ENCODE measurements at regions not wholly inside any gene's neighbourhood (a gene's known extent, or its start where the extent isn't known, plus 50 kb on each side); places are given as distances from the start of the nearest gene placed in this dataset.

DNA sequence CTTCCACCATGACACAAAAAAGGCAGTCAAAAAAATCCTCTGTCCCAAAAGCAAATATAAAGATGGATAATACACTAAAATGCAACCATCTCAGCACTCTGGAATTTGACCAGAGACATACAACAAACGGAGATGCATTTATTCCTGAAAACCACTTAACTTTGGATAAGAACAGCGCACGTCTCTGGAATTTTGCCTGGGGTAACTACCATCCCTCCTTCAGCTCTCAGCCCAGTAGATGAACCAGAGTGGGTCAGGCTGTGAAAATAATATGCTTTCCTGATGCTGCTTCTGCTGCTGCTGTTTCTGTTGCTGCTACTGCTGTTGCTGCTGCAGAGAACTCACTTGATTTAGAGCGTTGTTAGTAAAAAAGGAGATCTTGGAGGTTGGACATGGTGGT, 133.8 kb upstream of the ACVR2A start:
- DNase-seq (ENCODE audit: low read depth, low spot score), result no peak

DNA sequence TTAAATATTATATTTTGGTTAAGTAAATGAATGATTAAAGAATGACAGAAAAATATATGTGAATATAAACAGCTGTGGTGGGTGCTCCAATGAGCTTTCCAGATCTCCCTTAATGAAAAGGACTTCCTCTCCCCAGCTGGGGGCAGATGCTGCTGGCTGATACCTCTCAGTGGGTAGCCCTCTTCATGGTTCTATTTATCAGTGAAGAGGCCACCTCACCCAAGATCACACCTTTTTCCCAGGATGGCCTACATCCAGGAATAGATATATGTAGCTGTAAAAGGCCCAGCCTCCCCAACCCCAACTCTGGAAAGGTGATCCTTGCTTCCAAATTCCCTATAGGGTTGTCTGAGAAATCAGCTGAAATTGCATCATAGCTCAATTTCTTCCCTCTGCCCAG, 135.2 kb upstream of the ACVR2A start:
- DNase-seq (ENCODE audit: low read depth, low spot score), result no peak

DNA sequence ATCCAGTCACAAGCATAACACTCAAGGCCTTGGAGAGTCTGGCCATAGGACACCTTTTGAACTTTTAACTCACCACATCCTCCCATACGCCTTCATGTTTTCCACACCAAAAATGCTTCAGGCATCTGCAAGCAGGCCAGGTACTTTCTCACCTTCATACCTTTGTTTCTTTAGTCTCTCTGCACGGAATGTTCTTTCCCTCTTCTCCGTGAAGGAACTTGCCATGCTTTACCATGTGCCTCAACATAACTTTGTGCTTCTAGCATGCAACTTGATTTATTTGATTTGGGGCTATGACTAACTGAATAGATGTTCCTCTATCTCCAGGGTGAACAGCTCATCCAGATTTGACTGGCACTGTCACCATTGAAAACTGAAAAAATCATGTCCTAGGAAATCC, 141.7 kb upstream of the ACVR2A start:
- DNase-seq (ENCODE audit: low read depth, low spot score), result no peak

DNA sequence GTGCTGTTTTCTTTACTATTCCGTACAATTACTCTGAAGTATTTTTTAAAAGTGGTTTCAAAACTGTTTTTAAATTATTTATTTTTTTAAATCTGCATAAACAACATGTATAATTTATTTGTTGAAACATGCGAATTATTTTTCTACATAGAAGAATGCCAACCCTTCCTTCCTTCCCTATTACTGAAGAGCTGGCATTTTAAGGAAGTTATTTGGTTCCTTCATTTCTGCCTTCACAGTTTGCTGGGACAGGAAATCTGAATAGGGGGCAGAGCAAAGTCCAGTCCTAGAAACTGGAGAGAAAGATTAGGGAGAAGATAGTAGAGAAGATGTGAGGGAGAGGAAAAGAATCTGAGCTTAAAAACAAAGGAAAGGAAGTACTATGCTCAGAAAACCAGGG, 146.7 kb upstream of the ACVR2A start:
- DNase-seq (ENCODE audit: low read depth, low spot score), result no peak

DNA sequence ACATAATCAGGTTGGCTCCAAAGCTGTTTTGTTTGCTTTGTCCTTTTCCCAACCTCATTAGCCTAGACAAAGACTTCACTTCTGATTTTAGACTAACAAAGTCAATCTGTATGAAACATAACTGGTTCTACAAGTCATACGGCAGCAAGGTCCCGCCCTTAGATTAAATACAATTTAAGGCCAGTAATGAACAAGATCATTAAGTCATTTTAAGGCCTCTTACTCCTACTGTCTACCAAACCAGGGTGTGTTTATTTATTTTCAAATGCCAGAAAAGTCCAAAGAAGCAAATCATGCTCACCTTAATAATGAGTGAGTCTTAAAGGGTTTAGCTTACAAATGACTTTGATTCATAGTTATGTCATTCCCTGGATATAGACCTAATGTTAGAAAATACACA, 148.4 kb upstream of the ACVR2A start:
- no peak for DNase-seq (ENCODE audit: low read depth, low spot score)

DNA sequence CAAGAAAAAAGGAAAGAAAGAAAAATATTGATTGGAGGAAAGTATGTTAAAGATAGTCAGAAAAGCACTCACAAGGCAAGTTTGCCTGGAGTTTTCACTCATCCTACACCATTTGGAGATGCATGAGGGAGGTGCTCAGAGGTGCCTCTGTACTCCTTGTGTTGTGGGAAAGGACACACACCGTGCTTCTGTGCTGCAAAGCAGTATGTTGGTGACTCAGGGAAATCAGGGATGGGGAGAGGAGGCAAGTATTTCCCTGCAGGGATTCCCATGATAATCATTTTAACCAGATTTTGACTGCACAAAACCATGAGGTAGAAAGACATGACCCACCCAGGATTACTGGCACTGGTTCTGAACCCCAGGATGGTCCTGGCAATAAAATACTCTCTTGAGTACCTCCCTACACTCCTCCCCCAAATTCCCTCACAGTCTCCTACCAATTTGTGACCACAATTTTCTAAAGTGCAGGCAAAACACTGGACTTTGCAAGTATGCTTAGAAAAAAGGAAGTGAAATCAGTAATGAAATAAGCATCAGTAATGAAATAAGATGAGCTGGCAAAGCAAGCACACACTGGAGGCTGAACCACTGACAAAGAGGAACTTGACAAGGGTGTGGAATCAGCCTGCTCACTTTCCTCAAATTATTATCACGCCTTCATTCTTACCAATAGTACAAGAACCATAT, 155.5 kb upstream of the ACVR2A start:
- DNase-seq (ENCODE audit: low read depth, low spot score), result no peak

DNA sequence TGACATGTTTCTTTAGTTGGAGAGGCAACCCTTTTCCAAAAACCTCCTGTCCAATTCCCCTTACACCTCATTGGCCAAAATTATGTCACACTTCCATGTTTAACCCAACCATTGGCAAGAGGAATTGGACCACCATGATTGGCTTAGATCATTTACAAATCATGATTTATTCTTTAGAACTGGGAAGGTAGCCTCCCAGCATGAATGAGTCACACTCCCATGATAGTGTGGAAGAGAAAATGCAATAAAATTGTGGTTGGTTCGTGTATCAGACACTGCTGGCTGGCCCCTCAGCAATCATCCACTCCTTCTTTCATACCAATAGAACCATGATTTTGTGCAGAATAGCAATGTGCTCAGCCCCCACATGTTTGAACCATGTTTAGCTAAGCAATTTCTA, 156.6 kb upstream of the ACVR2A start:
- no peak for DNase-seq (ENCODE audit: low read depth, low spot score)

DNA sequence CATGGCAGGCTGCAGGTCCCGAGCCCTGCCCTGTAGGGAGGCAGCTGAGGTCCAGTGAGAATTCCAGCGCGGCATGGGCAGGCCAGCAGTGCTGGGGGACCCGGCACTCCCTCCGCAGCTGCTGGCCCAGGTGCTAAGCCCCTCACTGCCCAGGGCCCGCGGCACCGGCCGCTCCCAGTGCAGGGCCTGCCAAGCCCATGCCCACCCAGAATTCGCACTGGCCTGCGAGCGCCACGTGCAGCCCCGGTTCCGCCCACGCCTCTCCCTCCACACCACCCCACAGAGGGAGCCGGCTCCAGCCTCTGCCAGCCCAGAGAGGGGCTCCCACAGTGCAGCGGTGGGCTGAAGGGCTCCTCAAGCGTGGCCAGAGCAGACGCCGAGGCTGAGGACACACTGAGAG, 158.5 kb upstream of the ACVR2A start:
- no peak for DNase-seq (ENCODE audit: low read depth, low spot score)

DNA sequence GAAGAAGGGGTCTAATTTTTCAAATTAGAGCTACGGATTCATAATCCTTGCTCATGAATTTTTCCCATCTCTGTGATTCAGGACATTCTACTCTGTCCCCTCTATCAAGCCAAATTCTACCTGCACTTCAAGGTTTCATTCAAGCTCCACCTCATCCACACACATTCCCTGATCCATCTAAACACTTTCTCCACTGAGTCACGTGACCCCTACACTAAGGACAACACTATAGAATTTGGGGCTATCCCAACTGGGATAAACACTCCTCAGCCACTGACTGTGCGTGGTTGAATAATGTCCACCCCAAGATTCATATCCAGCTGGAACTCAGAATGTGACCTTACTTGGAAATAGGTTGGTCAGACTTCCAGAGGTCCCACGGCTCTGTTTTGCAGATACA, 159.9 kb upstream of the ACVR2A start:
- DNase-seq (ENCODE audit: low read depth, low spot score), result no peak

DNA sequence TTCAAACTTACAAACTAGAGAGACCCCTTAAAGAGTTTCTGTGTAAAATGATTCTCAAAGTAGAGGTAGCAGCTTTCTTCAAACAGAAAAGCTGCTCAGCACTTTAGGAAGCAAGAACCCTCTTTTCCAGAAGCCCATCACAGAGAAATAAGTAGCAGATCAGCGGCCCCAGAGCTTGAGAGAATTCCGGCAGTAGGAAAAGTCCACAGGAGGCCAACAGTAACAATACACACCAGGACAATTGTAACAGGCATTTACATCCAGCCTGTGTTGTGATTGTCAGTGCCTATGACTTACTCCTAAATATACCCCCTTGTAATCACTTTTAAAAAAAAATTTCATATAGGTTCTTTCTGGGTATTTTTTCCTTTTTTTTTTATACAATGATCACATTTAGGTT, 161.4 kb upstream of the ACVR2A start:
- no peak for DNase-seq (ENCODE audit: low read depth, low spot score)

DNA sequence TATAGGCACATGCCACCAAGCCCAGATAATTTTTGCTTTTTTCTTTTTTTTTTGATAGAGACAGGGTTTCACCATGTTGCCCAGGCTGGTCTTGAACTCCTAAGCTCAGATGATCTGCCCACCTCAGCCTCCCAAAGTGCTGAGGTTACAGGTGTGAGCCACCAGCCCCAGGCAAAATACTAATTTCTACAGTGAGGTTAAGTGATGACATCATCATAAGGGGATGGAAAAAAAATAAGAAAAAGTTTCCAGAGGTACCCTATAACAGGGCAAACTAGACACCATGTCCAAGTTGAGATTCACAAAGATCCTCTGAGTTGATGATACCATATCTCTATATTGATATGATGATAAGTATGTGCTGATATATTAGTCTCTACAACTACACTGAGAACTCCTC, 163.7 kb upstream of the ACVR2A start:
- no peak for DNase-seq (ENCODE audit: low read depth, low spot score)

DNA sequence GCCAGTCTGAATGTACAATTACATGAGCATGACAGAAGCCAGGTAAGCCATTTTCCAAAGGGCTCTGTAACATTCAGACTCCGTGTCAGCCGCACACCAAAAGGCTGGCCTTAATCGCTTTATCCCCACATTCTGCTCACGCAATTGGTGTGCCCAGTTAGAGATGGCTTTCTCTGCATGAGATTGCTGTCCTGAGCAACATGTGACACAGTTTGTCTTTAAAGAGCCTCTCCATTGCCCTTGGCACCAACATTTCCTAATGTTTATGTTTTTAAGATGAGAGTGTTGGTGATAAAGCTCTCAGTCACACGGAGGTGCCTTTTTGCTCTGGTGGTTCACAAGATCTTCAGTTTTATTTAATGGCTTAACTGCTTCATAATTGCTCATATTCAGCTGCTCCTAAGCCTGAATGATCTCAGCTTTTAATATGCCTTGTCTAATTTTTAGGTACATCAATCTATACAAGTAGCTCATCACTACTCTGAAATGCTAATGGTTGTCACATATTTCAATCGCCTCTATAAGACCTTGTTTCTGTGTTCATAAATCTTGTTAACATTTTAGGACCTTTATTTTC, 164.8 kb upstream of the ACVR2A start:
- no peak for DNase-seq (ENCODE audit: low read depth, low spot score)

DNA sequence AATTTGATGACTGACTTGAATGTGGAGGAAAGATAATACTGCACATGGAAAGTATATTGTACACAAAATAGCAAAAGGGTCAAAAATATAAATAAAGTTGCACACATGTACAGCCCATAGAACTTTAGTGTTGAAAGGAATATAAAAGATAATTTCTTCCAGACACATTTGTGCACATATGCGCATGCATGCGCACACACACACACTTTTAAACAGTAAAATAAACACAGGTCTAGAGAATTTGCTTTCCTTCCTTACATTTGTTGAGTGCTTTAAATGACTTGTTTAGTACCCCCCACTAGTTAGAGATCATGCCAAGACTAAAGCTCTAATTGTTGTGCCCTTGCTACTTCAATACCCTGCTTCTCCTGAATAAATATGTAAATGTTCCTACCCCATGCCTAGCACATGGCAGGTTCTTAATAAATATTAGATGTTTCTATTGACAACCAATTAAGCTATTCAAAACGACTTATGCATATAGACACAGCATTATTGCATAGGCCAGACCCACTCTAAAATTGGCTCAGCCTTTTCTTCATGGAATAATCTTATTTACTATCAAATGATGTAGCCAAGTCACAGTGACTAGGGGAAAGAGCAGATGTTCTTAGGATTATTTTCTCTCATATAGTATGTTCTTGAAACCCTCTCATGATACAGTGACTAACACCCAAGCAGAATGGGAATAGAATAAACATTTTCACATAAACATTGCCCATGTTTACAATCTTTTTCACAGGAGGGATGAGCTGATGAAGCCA, 165.5 kb upstream of the ACVR2A start:
- DNase-seq (ENCODE audit: low read depth, low spot score), result no peak

DNA sequence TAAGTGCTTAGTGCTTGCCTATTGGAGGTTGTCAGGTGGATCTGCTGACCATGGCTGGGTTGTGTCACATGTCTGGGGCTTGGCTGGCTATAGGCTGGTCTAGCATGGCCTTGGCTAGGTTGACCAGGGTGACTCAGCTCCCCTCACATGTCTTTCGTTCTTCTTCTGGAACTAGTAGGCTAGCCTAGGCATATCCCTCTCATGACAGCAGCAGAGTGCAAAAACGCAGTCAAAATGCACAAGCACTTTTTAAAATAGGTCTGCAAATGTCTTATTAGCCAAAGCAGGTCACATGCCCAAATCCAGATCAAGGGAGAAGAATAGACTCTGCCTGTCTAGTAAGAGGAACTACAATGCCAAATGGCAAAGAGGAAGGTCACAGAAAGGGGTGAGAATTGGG, 179.7 kb upstream of the ACVR2A start:
- DNase-seq (ENCODE audit: low read depth, low spot score), result no peak

DNA sequence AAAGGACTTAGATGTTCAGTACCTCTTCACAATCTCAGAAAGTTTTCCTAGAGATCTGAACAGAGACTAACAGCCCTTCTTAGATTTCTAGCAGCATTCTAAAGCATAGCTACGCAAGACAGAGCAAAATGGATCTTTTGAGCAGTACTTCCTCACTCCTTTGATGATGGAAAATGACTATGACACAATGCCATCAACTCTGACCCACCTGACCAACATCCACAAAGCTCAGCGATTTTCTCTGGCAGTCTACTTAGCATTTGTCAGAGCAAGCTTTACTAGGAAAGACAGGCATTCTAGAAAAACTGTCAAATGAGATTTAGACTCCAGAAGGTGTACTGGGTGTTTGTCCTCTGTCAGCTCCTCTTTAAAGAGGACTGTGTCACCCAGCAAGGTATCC, 180.9 kb upstream of the ACVR2A start:
- no peak for DNase-seq (ENCODE audit: low read depth, low spot score)

DNA sequence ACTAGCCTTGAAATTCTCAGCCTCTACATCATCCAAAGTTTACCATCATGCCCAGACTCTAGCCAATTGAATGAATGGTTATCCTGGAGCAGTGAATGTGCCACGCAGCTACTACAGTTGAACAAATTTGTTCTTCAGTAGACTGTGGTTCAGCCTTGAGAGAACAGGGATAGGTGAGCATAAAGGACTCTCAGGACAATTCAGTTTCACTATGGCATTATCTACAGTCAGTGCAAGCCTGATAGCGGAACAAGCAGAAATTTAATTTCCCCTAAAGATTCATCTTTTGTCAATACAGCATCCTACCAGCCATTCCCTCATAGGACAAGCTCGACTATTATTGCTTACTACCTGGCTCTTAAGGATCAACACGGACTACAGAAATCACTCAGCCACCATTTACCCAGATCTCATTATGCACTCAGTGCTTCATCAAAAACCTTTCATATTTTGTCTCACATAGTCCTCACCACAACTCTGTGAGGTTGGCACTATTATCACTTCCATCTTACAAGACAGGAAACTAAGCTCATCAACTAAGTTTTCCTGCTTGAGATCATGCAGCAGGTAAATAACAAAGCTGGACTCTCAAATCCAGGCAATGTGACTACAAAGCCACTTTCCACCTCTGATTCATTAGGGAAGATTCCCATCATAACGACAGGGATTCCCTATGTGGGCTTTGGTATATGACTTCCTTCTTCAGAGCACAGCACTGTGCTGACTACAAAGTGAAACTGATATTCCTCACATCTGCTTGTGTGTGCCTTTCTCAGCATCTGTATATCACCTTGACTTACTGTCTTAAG, 181.5 kb upstream of the ACVR2A start:
- DNase-seq (ENCODE audit: low read depth, low spot score), result no peak

DNA sequence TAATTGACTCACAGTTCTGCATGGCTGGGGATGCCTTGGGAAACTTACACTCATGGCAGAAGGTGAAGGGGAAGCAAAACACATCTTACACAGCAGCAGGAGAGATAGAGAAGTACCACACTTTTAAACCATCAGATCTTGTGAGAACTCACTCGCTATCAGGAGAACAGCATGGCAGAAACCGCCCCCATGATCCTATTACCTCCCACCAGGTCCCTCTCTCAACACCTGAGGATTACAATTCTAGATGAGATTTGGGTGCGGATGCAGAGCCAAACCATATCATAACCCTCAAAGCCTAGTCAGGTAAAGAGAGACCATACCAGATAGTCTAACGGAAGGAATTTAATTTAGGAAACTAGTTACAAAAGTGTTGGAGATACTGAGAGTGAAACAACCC, 182.6 kb upstream of the ACVR2A start:
- no peak for DNase-seq (ENCODE audit: low read depth, low spot score)

DNA sequence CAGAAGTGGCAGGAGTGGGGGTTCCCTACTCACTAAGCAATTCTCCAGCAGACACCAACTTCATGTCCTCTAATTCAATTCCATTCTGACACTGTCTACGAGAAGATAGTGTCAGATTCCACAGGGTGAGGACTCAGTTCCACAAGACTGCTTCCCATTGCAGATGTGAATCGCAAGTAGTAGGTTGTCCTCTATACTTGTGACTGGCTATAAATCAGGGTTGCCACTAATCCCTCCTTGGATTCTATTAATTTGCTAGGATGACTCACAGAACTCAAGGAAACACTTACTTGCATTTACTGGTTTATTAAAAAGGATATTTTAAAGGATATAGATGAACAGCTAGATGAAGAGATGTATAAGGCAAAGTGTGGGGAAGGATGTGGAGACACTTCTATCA, 184.1 kb upstream of the ACVR2A start:
- no peak for DNase-seq (ENCODE audit: low read depth, low spot score)

DNA sequence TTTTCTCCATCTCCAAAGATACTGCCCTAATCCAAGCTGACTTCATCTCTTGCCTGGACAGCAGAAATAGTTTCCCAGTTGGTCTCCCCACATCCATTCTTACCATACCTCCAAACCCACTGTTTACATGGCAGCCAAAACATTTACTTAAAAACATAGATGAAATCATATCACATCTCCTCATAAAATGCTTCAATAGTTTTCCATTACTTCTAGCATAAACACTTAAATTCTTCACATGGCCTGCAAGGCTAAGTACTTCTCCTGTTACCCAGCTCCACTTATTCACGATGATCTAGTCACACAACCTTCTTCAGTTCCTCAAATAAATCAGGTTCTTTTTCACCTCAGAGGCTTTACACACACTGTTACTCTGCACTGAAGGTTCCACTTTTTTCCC, 185.8 kb upstream of the ACVR2A start:
- DNase-seq (ENCODE audit: low read depth, low spot score), result peak; percentile 15

DNA sequence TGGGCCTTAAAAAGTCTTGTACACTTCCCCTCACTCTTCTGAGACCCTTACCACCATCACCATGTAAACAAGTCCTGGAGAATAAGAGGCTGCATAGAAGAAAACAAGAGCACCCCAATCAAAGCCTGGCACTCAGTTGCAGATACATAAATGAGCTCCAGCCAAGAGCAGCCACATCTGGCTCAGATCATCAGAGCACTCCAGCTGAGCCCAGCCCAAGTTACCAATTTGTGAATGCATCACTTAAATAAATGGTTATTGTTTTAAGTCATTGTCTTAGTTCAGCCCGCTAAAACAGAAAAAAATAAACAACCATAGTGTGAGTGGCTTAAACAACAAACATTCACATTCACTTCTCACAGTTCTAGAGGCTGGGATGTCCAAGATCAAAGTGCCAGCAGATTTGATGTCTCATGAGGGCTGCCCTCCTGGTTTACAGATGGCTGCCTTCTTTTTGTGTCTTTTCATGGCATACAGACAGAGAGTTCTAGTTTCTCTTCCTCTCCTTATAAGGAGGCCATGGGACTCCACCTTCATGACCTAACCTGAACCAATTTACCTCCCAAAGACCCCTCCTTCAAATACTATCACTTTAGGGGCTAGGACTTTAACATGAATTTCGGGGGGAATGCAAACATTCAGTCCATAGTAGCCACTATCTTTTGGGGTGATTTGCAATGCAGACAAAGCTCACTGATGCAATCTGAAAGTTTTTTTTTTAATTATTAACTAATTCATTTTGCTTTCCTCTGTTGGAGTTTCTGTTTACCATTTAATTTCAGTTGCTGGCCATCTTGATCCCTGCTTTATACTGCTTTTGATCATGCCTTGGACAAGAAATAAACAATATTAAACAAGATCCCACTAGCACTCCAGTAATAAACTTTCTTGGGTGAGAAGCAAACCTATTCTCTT, 187.5 kb upstream of the ACVR2A start:
- DNase-seq (ENCODE audit: low read depth, low spot score), result no peak

DNA sequence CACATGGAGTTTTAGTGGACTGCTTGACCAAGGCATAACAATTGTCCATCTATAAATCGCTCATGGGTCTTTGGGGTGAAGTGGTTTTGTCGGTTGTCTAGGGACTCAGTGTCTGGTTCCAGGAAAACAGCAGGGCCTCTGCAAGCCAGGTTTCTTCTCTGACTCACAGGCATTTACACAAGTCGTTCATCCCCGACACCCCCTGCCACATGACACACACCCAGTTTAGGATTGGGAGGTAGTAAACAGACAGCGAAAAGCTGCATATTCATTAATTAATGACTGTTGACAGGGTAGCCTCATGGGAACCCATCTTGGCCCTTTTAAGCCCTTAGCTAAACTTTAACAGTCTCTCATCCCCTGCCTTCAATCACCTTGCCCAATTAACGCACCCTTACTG, 194.8 kb upstream of the ACVR2A start:
- peak; percentile 20 for DNase-seq (ENCODE audit: low read depth, low spot score)

Measured in astrocyte of the hippocampus (primary cell).